ENCODE measurements at regions not wholly inside any gene's neighbourhood (a gene's known extent, or its start where the extent isn't known, plus 50 kb on each side); places are given as distances from the start of the nearest gene placed in this dataset.

- Histone ChIP-seq H3K9me3 (no peaks in the 10 kb centered on the region), H3K4me3 (ENCODE audit: low read depth, low read length) (no peak overlapping the region), H3K4me1 (peaks cover 43% of the 10 kb centered on the region)
These were observed 52.1 kb upstream of the PRR23E start for GRCh38 chr3:127140501-127141460.

GRCh38 chr3:127141921-127142730, 50.8 kb upstream of the PRR23E start:
- Histone ChIP-seq H3K4me3 (ENCODE audit: low read depth, low read length) (no peak overlapping the region), H3K27me3 (no peaks in the 10 kb centered on the region), H3K9me3 (no peaks in the 10 kb centered on the region), H3K36me3 (no peaks in the 10 kb centered on the region), H3K4me1 (peaks cover 29% of the 10 kb centered on the region)
- no peak for TF ChIP-seq CTCF (IDR thresholded peaks at IDR 0.05; ENCODE audit: low read depth, low read length)
- DNase-seq: peak; percentile 75

More at GRCh38 chr3:127140501-127141460, 52.1 kb upstream of the PRR23E start:
- no peak for TF ChIP-seq CTCF (IDR thresholded peaks at IDR 0.05; ENCODE audit: low read depth, low read length)
- DNase-seq: no peak
- Histone ChIP-seq H3K27me3 (no peaks in the 10 kb centered on the region), H3K36me3 (no peaks in the 10 kb centered on the region)

All from BE2C (cell line).